ENCODE measurements at regions not wholly inside any gene's neighbourhood (a gene's known extent, or its start where the extent isn't known, plus 50 kb on each side); places are given as distances from the start of the nearest gene placed in this dataset.

- no peaks in the 10 kb centered on the region for H4K20me1 ChIP-seq (ENCODE audit: insufficient read depth, poor library complexity, severe bottlenecking)
- no peak overlapping the region for H3K4me3 ChIP-seq
- no peak for DNase-seq (ENCODE audit: low spot score)
- H3K36me3 ChIP-seq (replicated peaks; ENCODE audit: insufficient read depth, low read depth), result no peaks in the 10 kb centered on the region
- no peak for TF ChIP-seq EZH2phosphoT487 (IDR thresholded peaks at IDR 0.05; ENCODE audit: low read depth, severe bottlenecking, unreplicated experiment)
- no peak for TF ChIP-seq EZH2 (IDR thresholded peaks at IDR 0.05; ENCODE audit: borderline replicate concordance)
- TF ChIP-seq CTCF (IDR thresholded peaks at IDR 0.05; ENCODE audit: poor library complexity), result no peak
- WGBS (ENCODE audit: low lambda C conversion rate, missing lambda C conversion rate), result 86% methylated on average over 3 of the region's 3 CpGs
- H3K9me3 ChIP-seq (ENCODE audit: low read depth), result no peaks in the 10 kb centered on the region
- peaks cover 5% of the 10 kb centered on the region for H3K4me1 ChIP-seq (ENCODE audit: insufficient read depth)
- no peak overlapping the region for H2AFZ ChIP-seq
- no peak overlapping the region for H3K4me2 ChIP-seq
- no peaks in the 10 kb centered on the region for H3K9me2 ChIP-seq (replicated peaks; ENCODE audit: insufficient read depth)
- no peak overlapping the region for H3K27ac ChIP-seq
- H3K79me2 ChIP-seq, result no peaks in the 10 kb centered on the region
- no peaks in the 10 kb centered on the region for H3K27me3 ChIP-seq
These were observed 151.8 kb downstream of the GMNC start for GRCh38 chr3:190710723-190711122.

- no peak for DNase-seq (ENCODE audit: low spot score)
- WGBS (ENCODE audit: low lambda C conversion rate, missing lambda C conversion rate), result 46% methylated on average over 2 of the region's 2 CpGs
- no peak for TF ChIP-seq EZH2phosphoT487 (IDR thresholded peaks at IDR 0.05; ENCODE audit: low read depth, severe bottlenecking, unreplicated experiment)
- TF ChIP-seq CTCF (IDR thresholded peaks at IDR 0.05; ENCODE audit: poor library complexity), result no peak
- no peak for TF ChIP-seq EZH2 (IDR thresholded peaks at IDR 0.05; ENCODE audit: borderline replicate concordance)
These were observed 153.1 kb downstream of the GMNC start for GRCh38 chr3:190709351-190709773.

More at GRCh38 chr3:190709351-190709773, 153.1 kb downstream of the GMNC start:
- H3K4me1 ChIP-seq (ENCODE audit: insufficient read depth), result peaks cover 5% of the 10 kb centered on the region
- no peak overlapping the region for H3K4me3 ChIP-seq
- H3K27me3 ChIP-seq, result no peaks in the 10 kb centered on the region
- H3K79me2 ChIP-seq, result no peaks in the 10 kb centered on the region
- no peak overlapping the region for H3K4me2 ChIP-seq
- no peaks in the 10 kb centered on the region for H3K36me3 ChIP-seq (replicated peaks; ENCODE audit: insufficient read depth, low read depth)
- H3K9me2 ChIP-seq (replicated peaks; ENCODE audit: insufficient read depth), result no peaks in the 10 kb centered on the region
- H3K27ac ChIP-seq, result no peak overlapping the region
- no peaks in the 10 kb centered on the region for H3K9me3 ChIP-seq (ENCODE audit: low read depth)
- no peaks in the 10 kb centered on the region for H4K20me1 ChIP-seq (ENCODE audit: insufficient read depth, poor library complexity, severe bottlenecking)
- no peak overlapping the region for H2AFZ ChIP-seq

All from hepatocyte (in vitro differentiated cells).